Spleen (tissue), 7 donors: ENCODE measurements at regions not wholly inside any gene's neighbourhood (a gene's known extent, or its start where the extent isn't known, plus 50 kb on each side); places are given as distances from the start of the nearest gene placed in this dataset.

ENCODE experiments used
- POLR2A ChIP-seq, 3 donors: fragments of 450-650 bp; IDR thresholded peaks; one replicate each; pipeline ENCODE4 v1.5.1; 2017; ENCODE audit warnings: antibody characterized with exemption in 3 of 3, mild to moderate bottlenecking in 1 of 3
- POLR2AphosphoS5 ChIP-seq, 3 donors: sonication (generic); formaldehyde crosslinking; IDR thresholded peaks; one replicate each; pipeline ENCODE4 v1.5.1; 2017; ENCODE audit warnings: antibody characterized with exemption in 3 of 3
- TF ChIP-seq, protein P1 (sequence below), 11 experiments: fragments of 200-600 bp in 7 of 11; fragments of 450-650 bp in 4 of 11; sonication (generic) in 4 of 11; IDR thresholded peaks in 8 of 11; conservative IDR thresholded peaks in 3 of 11; 1 replicate in 7 of 11; 2 replicates in 4 of 11; pipeline versions ENCODE4 v1.4.0 to v1.8.0; 2016 to 2021; ENCODE audit warnings: antibody characterized with exemption in 11 of 11, inconsistent platforms in 4 of 11, mild to moderate bottlenecking in 1 of 11
- donor health status: DM: no; HTN: no; CAD: no; lungs with moderate emphysema.
- donor health status: DM: no; HTN: no; CAD: no.
- donor health status: DM: no; HTN: no; CAD: no.

DNA sequence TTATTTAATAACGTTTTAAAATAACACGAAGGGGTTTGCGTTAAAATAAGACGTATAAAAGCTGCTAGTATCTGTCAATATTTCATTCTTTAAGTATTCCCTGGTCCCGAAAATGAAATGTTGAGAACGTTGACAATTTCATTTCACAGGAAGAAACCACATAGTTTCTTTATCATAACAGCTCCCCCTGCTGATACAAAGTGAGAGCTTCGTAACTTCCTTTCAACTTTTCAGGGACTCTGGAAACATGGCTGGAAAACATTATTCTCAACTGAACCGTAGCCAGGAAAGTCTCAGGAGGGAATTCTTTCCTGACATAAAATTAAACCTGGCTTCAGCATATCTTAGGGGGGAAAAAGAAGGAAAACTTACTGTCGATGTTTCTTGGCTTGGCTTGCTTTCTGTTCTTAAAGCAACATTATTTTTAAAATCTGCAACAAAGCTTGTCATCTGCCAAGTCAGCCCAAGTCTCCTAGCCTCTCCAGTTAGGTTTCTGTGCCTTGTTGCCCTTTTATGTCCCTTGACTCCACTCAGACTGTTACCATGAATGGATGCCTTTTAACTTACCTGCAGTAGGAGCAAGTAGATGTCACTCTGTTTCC, 122.9 kb upstream of the DAB2 start:
- TF ChIP-seq, protein P1, sequence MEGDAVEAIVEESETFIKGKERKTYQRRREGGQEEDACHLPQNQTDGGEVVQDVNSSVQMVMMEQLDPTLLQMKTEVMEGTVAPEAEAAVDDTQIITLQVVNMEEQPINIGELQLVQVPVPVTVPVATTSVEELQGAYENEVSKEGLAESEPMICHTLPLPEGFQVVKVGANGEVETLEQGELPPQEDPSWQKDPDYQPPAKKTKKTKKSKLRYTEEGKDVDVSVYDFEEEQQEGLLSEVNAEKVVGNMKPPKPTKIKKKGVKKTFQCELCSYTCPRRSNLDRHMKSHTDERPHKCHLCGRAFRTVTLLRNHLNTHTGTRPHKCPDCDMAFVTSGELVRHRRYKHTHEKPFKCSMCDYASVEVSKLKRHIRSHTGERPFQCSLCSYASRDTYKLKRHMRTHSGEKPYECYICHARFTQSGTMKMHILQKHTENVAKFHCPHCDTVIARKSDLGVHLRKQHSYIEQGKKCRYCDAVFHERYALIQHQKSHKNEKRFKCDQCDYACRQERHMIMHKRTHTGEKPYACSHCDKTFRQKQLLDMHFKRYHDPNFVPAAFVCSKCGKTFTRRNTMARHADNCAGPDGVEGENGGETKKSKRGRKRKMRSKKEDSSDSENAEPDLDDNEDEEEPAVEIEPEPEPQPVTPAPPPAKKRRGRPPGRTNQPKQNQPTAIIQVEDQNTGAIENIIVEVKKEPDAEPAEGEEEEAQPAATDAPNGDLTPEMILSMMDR (IDR thresholded peaks at IDR 0.05 in 8 of 11, conservative IDR thresholded peaks at IDR 0.05 in 3 of 11), result peak in 10 of 11 experiments; percentile 39 to 84 (median 73)
- TF ChIP-seq POLR2AphosphoS5 (IDR thresholded peaks at IDR 0.05) (no peak), POLR2A (IDR thresholded peaks at IDR 0.05) (no peak)
